Activated T-cell treated with anti-CD3 and anti-CD28 coated beads, Interleukin-2, amount 50 U/mL, for 72 hours (primary cell): ENCODE measurements at regions not wholly inside any gene's neighbourhood (a gene's known extent, or its start where the extent isn't known, plus 50 kb on each side); places are given as distances from the start of the nearest gene placed in this dataset.

Experiments used
- ATAC-seq, 2 donors: fragments of 150-1000 bp; cut with Tn5 transposase; replicated peaks in 1 of 2; 2 replicates each; pipeline ENCODE4 v1.10.0; 2021; ENCODE audit warnings: moderate library complexity in 2 of 2, mild to moderate bottlenecking in 1 of 2
- DNase-seq, 2 donors: peaks; one replicate each; pipeline ENCODE4 v3.0.0; 2021 to 2022; ENCODE audit warnings: mixed read lengths in 1 of 2
- H3K27ac Mint-ChIP-seq: one replicate; pipeline ENCODE4 v1.8.0; 2022; ENCODE audit warnings: mild to moderate bottlenecking, moderate library complexity, mixed read lengths
- H3K27me3 Mint-ChIP-seq: one replicate; pipeline ENCODE4 v1.8.0; 2022; ENCODE audit warnings: low read depth, mixed read lengths
- H3K36me3 Mint-ChIP-seq, 2 donors: one replicate each; pipeline ENCODE4 v1.8.0; 2022; ENCODE audit warnings: mixed read lengths in 2 of 2, mild to moderate bottlenecking in 1 of 2; ENCODE audit not compliant: insufficient read depth in 2 of 2
- H3K4me1 Mint-ChIP-seq: one replicate; pipeline ENCODE4 v1.8.0; 2022; ENCODE audit warnings: low read depth, mixed read lengths
- H3K4me3 Mint-ChIP-seq, 2 donors: one replicate each; pipeline ENCODE4 v1.8.0; 2022; ENCODE audit warnings: mild to moderate bottlenecking in 2 of 2, mixed read lengths in 2 of 2, moderate library complexity in 2 of 2
- H3K9me3 Mint-ChIP-seq, 2 donors: one replicate each; pipeline ENCODE4 v1.8.0; 2022; ENCODE audit warnings: mixed read lengths in 2 of 2

DNA sequence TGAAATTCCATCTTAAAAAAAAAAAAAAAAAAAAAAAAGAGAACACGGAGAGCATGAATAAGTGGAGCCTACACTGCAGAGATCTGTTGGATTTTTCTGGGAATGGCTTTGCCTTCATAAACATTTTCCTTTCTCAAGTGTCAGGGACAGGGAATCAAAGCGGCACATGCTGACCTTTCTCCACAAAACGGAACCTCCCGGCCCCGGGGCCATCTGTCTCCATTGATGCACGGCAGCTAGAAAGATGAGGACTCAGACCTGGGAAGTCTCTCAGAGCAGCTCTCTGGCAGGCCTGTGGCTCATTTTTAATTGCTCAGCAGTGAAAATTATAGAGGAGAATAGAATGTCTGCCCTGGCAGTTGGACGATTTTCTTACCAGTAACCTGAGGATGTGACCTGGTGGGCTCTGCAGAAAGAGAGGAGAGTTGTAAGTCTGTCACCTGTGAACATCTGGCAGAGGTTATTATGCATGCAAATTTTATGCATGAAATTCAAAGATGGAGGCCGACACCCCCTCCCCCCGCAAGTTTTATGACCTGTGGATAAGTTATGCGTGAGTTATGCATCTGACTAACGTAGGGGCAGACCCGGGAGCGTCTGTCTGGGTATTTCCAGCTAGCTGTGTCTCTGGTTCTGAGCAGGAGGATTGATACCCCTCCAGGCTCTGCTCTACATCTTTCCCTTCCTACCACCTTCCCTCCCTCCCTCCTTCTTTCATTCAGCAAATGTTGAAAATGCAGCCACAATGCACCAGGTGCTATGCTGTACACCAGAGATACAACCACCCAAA, 352.5 kb downstream of the CDH26 start:
- Mint-ChIP-seq H3K36me3 (peaks cover 0 to 3% of the 10 kb centered on the region in 2 donors), H3K9me3 (peaks cover 2 to 3% of the 10 kb centered on the region in 2 donors), H3K27ac (no peak overlapping the region), H3K4me1 (no peaks in the 10 kb centered on the region), H3K4me3 (no peak overlapping the region), H3K27me3 (no peaks in the 10 kb centered on the region)
- ATAC-seq (no peak), DNase-seq (no peak)

DNA sequence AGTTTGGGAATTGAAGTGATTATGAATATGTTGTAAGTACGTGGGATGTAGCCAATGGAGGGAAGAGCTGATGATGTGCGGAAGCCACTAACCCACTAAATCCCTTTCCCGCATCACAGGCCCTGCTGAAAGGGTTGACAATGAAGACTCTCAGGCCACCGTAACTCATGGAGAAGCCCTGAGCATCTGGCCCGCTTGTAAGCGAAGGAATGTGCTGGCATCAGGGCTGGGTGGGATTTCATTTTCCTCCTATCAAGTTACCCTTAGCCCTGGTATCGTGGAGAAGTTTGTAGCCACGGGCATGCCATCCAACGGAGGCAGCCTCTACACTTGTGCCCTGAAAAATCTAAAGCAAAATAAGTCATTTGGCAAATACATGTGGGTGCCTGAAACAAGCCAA, 355.0 kb downstream of the CDH26 start:
- Mint-ChIP-seq H3K27me3 (no peaks in the 10 kb centered on the region), H3K4me1 (no peaks in the 10 kb centered on the region)

DNA sequence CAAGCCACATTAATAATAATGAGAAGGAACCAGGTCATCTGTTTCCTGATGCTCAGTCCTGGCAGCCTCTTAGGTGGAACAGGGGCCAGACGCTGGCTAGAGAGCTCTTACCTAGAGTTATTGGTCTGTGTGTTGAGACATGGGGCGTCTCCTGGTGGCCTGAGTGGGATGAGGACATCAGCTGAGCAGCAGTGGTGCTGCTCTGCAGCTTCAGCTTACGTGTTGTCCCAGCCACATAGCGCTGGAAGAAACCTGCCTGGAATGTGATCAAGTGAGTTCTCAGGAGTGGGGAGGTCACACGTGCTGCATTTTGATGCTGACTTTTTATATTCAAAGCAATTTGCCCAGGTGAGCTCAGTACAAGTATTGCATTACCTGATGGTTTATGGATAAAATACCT, 355.4 kb downstream of the CDH26 start:
- Mint-ChIP-seq H3K27me3 (no peaks in the 10 kb centered on the region), H3K36me3 (peaks cover 0 to 3% of the 10 kb centered on the region in 2 donors), H3K9me3 (peaks cover 2 to 3% of the 10 kb centered on the region in 2 donors), H3K4me1 (no peaks in the 10 kb centered on the region), H3K4me3 (no peak overlapping the region), H3K27ac (no peak overlapping the region)
- no peak for ATAC-seq
- DNase-seq, result no peak

More for the DNA sequence above, 355.0 kb downstream of the CDH26 start:
- Mint-ChIP-seq H3K4me3 (no peak overlapping the region), H3K9me3 (peaks cover 2 to 3% of the 10 kb centered on the region in 2 donors), H3K27ac (no peak overlapping the region), H3K36me3 (peaks cover 0 to 3% of the 10 kb centered on the region in 2 donors)
- ATAC-seq, result no peak
- no peak for DNase-seq

DNA sequence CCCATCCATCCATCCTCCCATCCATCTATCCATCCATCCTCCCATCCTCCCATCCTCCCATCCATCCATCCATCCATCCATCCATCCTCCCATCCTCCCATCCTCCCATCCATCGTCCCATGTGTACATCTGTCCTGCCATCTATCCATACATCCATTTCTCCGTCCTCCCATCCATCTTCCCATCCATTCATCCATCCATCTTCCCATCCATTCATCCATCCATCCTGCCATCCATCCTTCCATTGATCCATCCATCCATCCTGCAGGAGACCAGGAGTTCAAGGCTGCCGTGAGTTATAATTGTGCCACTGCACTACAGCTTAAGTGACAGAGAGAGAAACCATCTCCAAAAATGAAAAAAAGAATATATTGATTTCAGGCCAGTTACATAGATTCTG, 356.5 kb downstream of the CDH26 start:
- Mint-ChIP-seq H3K4me1 (no peaks in the 10 kb centered on the region), H3K27me3 (no peaks in the 10 kb centered on the region), H3K27ac (no peak overlapping the region), H3K9me3 (peaks cover 2 to 3% of the 10 kb centered on the region in 2 donors), H3K4me3 (no peak overlapping the region), H3K36me3 (peaks cover 0 to 3% of the 10 kb centered on the region in 2 donors)
- ATAC-seq (no peak), DNase-seq (no peak)

DNA sequence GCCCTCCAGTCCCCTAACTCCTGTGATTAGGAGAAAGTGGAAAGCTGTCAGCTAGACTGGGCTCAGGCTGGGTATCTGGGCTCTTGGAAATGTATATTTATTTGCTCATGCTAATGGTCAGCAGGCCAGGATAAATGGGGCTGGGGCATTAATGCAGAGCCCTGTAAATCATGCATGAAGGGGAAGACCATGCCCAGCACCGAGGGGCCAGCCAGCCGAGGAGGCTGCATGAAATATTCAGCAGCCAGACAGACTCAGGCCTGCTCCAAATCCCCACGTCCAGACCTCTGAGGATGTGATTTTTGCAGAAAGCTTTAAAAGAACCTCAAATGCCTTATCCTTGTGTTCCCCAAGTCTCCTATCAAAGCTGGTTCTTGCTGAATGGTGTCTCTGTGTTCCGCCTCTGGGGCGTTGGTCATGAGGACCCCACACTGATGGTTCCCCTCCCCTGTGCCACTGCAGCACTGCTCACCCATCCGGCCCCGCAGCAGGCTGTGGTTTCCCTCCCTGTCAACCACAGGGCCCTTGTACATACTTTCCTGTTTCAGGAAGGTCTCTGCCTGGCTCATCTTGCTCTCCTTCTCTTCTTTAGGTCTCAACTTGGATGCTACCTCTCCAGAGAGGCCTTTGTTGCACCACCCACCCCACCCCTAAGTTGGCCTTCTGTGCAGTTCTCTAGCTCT, 358.4 kb downstream of the CDH26 start:
- DNase-seq (no peak), ATAC-seq (no peak)
- Mint-ChIP-seq H3K9me3 (peaks cover 2 to 3% of the 10 kb centered on the region in 2 donors), H3K4me3 (no peak overlapping the region), H3K27me3 (no peaks in the 10 kb centered on the region), H3K36me3 (peaks cover 0 to 3% of the 10 kb centered on the region in 2 donors), H3K27ac (no peak overlapping the region), H3K4me1 (no peaks in the 10 kb centered on the region)

DNA sequence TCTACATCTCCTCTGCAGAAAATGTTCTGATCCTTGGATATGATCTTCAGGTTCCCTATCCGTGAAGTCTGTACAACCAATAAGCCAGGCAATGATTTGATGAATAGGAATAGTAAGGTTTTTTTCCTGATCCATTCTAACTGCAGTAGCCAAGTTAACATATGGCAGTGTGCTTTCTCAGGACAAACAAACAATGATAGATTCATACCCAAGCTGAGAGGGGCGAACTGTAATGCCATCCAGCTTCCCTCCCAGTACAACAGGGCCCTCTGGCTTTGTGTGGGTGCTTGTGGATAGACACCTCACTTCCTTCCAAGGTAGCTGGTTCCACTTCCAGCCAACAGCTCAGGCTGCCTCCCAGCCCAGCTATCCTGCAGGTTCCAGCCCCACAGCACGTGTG, 359.2 kb downstream of the CDH26 start:
- Mint-ChIP-seq H3K4me1 (no peaks in the 10 kb centered on the region), H3K4me3 (no peak overlapping the region)
- ATAC-seq, result no peak

DNA sequence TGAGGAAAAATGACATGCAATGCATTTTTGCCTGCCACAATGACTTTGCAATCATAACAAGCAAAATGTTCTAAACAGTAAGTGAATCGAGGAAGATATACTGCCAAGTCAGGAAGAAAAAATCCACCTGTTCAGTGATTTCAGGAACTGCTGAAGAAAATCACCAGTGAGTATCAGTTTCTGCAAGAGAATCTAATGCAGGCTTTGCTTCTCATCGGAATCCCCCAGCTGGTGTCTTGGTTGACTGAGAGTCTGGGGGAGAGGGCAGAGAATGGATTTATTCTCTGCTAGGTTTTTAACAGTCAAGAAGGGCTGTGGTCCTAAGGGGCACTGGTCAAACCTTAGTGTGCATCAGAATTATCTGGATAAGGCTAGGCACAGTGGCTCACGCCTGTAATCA, 363.4 kb downstream of the CDH26 start:
- DNase-seq (no peak), ATAC-seq (no peak)
- Mint-ChIP-seq H3K27me3 (no peaks in the 10 kb centered on the region), H3K4me1 (no peaks in the 10 kb centered on the region), H3K9me3 (no peaks in the 10 kb centered on the region), H3K27ac (no peak overlapping the region), H3K4me3 (no peak overlapping the region), H3K36me3 (no peaks in the 10 kb centered on the region)

More for the DNA sequence above, 359.2 kb downstream of the CDH26 start:
- peaks cover 0 to 3% of the 10 kb centered on the region in 2 donors for H3K36me3 Mint-ChIP-seq
- no peaks in the 10 kb centered on the region for H3K27me3 Mint-ChIP-seq
- no peak overlapping the region for H3K27ac Mint-ChIP-seq
- H3K9me3 Mint-ChIP-seq, result peaks cover 2 to 3% of the 10 kb centered on the region in 2 donors
- no peak for DNase-seq

DNA sequence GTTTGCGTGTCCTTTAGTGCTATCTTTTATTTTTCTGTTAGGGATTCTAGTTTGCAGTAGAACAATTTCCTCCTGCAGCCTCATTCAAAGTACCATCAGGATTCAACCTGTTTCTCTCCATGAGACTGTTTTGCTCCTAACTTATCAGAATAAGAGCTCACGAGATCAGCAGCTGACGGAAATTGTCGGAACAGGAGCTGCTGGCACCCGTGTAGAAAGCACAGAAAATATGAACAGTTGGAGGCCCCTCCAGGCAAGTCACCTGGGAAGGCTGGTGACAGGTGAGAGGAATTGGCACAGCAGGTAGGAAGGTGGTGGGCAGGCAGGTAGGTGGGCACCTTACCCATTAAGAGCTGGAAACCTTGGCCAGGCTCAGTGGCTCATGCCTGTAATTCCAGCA, 368.6 kb downstream of the CDH26 start:
- Mint-ChIP-seq H3K36me3 (no peaks in the 10 kb centered on the region), H3K27ac (no peak overlapping the region), H3K9me3 (no peaks in the 10 kb centered on the region), H3K27me3 (no peaks in the 10 kb centered on the region), H3K4me1 (no peaks in the 10 kb centered on the region), H3K4me3 (no peak overlapping the region)
- no peak for DNase-seq
- ATAC-seq, result no peak

DNA sequence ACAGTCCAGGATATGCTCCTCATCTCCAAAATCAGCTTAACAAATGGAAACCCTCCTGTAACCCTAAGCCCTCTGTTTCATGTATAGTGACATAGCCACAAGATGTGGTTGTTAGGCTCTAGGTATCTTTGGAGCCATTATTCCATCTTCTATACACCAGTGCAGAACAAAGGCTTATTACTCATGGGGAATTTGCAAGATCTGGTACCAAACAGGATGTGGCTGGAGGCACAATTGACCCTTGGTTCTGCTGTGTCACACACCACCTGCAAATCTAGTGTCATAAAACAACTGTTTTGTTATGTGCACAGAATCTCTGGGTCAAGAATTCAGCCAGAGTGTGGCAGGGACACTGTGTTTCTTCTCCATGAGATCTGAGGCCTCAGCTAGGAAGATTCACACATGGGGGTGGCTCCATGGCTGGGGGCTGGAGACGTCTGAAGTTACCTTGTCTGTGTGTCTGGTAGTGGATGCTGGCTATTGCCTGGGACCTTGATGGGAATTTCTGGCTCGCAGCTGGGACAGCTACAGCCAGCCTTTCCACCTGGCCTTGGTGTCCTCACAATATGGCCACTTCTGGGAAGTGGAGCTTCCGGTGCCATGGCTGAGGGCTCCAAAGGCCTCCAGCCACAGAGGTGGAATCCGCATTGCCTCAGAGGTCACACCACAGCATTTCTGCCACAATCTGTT, 369.9 kb downstream of the CDH26 start:
- no peaks in the 10 kb centered on the region for H3K4me1 Mint-ChIP-seq

DNA sequence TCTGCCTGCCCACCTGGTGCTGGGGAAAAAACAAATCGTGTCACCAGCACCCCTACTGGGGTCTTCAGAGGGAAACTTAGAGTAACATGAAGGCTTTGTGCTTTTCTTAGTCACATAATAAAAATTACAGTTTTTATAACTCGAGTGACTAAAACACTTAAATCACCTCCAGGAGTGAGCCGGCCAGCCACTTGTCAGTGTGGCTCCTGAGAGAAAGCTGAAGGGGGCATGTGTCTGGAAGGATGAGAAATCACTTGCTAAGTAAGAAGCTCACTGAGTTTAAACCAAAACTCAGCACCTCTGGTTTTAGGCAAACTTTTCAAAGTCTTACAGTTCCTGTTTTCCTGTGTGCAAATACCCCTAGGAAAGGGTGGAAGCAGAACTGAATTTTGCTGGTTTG, 372.2 kb downstream of the CDH26 start:
- Mint-ChIP-seq H3K36me3 (no peaks in the 10 kb centered on the region), H3K9me3 (no peaks in the 10 kb centered on the region), H3K27me3 (no peaks in the 10 kb centered on the region), H3K27ac (no peak overlapping the region), H3K4me3 (no peak overlapping the region), H3K4me1 (no peaks in the 10 kb centered on the region)
- ATAC-seq (no peak), DNase-seq (no peak)

More for the DNA sequence above, 369.9 kb downstream of the CDH26 start:
- no peaks in the 10 kb centered on the region for H3K9me3 Mint-ChIP-seq
- no peak overlapping the region for H3K27ac Mint-ChIP-seq
- ATAC-seq, result no peak
- H3K4me3 Mint-ChIP-seq, result no peak overlapping the region
- DNase-seq, result no peak
- H3K27me3 Mint-ChIP-seq, result no peaks in the 10 kb centered on the region
- no peaks in the 10 kb centered on the region for H3K36me3 Mint-ChIP-seq

DNA sequence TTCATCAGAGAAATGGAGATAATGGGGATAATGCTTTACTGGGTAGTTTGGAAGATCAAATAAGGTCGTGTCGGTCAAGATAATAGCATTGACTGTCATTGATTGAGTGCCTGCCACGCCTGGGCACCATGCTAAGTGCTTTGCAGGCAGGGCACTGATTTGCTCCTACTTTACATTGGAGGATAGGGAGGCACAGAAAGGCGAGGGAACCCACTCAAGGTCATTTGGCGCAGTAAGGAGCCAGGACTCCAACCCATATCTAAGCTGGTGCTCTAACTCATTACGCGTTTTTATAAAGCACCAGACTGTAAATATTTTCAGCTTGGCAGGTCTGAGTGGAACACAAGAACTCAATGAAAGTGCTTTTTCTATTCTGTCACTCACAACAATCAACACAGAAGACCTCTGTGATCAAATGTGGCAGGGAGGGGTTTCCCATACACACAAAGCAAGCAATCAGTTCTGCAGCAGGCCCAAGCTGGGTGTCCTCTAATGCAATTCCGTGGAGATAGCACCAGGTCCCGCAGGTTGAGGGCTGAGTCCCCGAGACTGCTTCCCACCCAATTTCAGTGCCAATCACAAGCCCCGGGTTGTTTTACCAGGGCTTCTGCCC, 373.6 kb downstream of the CDH26 start:
- ATAC-seq, result no peak
- no peaks in the 10 kb centered on the region for H3K27me3 Mint-ChIP-seq
- H3K9me3 Mint-ChIP-seq, result no peaks in the 10 kb centered on the region
- no peaks in the 10 kb centered on the region for H3K4me1 Mint-ChIP-seq
- H3K36me3 Mint-ChIP-seq, result no peaks in the 10 kb centered on the region
- no peak overlapping the region for H3K4me3 Mint-ChIP-seq
- H3K27ac Mint-ChIP-seq, result no peak overlapping the region
- DNase-seq, result no peak

DNA sequence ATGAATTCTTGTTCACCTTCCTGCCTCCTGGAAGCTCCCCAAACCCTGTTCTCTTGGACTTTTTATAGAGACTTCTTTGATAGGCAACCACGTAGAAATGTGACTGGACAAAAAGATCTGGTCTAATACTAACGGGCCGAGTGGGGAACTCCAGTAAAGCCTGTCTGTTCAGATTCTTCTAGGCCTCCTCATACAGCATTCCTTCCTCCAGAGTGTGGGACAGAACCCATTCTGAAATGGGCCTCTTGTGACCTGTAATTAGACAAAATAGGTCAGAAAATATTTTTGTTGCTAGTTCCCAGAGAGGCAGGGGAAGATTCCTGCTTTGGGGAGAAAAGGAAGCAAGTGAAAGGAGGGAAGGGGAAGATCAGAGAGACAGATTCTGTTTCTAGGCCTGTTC, 374.3 kb downstream of the CDH26 start:
- DNase-seq, result no peak

DNA sequence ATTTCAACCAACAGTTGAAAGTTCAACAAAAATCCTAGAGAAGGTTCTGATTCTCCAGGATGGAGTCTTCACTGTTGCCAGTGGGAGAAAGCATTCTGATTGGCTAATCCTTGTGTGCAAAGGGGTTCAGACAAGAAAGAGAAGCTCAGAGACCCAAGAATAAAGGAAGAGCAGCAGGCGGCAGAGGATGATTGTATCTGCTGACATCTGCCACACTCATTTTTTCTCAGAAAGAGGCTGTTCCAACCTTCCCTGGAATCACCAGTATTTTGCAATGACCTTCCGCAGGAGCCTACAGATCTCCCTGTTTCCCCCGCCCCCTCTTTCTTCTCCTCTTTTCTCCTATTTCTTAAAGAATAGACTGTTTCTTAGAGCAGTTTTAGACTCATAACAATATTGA, 376.7 kb downstream of the CDH26 start:
- H3K27me3 Mint-ChIP-seq, result peaks cover 6% of the 10 kb centered on the region
- no peaks in the 10 kb centered on the region for H3K4me1 Mint-ChIP-seq
- no peak overlapping the region for H3K27ac Mint-ChIP-seq
- no peak for ATAC-seq
- no peaks in the 10 kb centered on the region for H3K9me3 Mint-ChIP-seq
- H3K4me3 Mint-ChIP-seq, result no peak overlapping the region
- H3K36me3 Mint-ChIP-seq, result no peaks in the 10 kb centered on the region
- DNase-seq, result no peak

More for the DNA sequence above, 374.3 kb downstream of the CDH26 start:
- H3K4me3 Mint-ChIP-seq, result no peak overlapping the region
- no peaks in the 10 kb centered on the region for H3K27me3 Mint-ChIP-seq
- H3K4me1 Mint-ChIP-seq, result no peaks in the 10 kb centered on the region
- ATAC-seq, result no peak
- no peaks in the 10 kb centered on the region for H3K9me3 Mint-ChIP-seq
- no peak overlapping the region for H3K27ac Mint-ChIP-seq
- no peaks in the 10 kb centered on the region for H3K36me3 Mint-ChIP-seq
